ENCODE measurements at regions not wholly inside any gene's neighbourhood (a gene's known extent, or its start where the extent isn't known, plus 50 kb on each side); places are given as distances from the start of the nearest gene placed in this dataset.

- TF ChIP-seq CTCF (IDR thresholded peaks at IDR 0.05; ENCODE audit: control insufficient read depth, insufficient read depth, low read depth, low read length, missing control alignments): no peak
- no peak for DNase-seq (ENCODE audit: low read depth)
- H3K4me3 ChIP-seq (ENCODE audit: control insufficient read depth, low read depth, low read length): no peak overlapping the region
These were observed 784.5 kb downstream of the TBL1XR1 start for GRCh38 chr3:176412771-176413170.

- H3K4me3 ChIP-seq (ENCODE audit: control insufficient read depth, low read depth, low read length): no peak overlapping the region
- no peak for DNase-seq (ENCODE audit: low read depth)
- no peak for TF ChIP-seq CTCF (IDR thresholded peaks at IDR 0.05; ENCODE audit: control insufficient read depth, insufficient read depth, low read depth, low read length, missing control alignments)
These were observed 793.8 kb downstream of the TBL1XR1 start for GRCh38 chr3:176403531-176403930.

- DNase-seq (ENCODE audit: low read depth): no peak
- no peak overlapping the region for H3K4me3 ChIP-seq (ENCODE audit: control insufficient read depth, low read depth, low read length)
- TF ChIP-seq CTCF (IDR thresholded peaks at IDR 0.05; ENCODE audit: control insufficient read depth, insufficient read depth, low read depth, low read length, missing control alignments): no peak
These were observed 796.1 kb downstream of the TBL1XR1 start for GRCh38 chr3:176401211-176401610.

GRCh38 chr3:176399193-176399592, 798.1 kb downstream of the TBL1XR1 start:
- TF ChIP-seq CTCF (IDR thresholded peaks at IDR 0.05; ENCODE audit: control insufficient read depth, insufficient read depth, low read depth, low read length, missing control alignments): no peak
- H3K4me3 ChIP-seq (ENCODE audit: control insufficient read depth, low read depth, low read length): no peak overlapping the region
- DNase-seq (ENCODE audit: low read depth): no peak

- no peak overlapping the region for H3K4me3 ChIP-seq (ENCODE audit: control insufficient read depth, low read depth, low read length)
- TF ChIP-seq CTCF (IDR thresholded peaks at IDR 0.05; ENCODE audit: control insufficient read depth, insufficient read depth, low read depth, low read length, missing control alignments): no peak
- DNase-seq (ENCODE audit: low read depth): no peak
These were observed 802.0 kb downstream of the TBL1XR1 start for GRCh38 chr3:176395240-176395639.

- DNase-seq (ENCODE audit: low read depth): no peak
- H3K4me3 ChIP-seq (ENCODE audit: control insufficient read depth, low read depth, low read length): no peak overlapping the region
- TF ChIP-seq CTCF (IDR thresholded peaks at IDR 0.05; ENCODE audit: control insufficient read depth, insufficient read depth, low read depth, low read length, missing control alignments): no peak
These were observed 818.5 kb downstream of the TBL1XR1 start for GRCh38 chr3:176378789-176379188.

- no peak overlapping the region for H3K4me3 ChIP-seq (ENCODE audit: control insufficient read depth, low read depth, low read length)
- no peak for TF ChIP-seq CTCF (IDR thresholded peaks at IDR 0.05; ENCODE audit: control insufficient read depth, insufficient read depth, low read depth, low read length, missing control alignments)
- no peak for DNase-seq (ENCODE audit: low read depth)
These were observed 820.8 kb downstream of the TBL1XR1 start for GRCh38 chr3:176376531-176376930.

Data from AG09309 (cell line).